ENCODE measurements at regions not wholly inside any gene's neighbourhood (a gene's known extent, or its start where the extent isn't known, plus 50 kb on each side); places are given as distances from the start of the nearest gene placed in this dataset.

DNA sequence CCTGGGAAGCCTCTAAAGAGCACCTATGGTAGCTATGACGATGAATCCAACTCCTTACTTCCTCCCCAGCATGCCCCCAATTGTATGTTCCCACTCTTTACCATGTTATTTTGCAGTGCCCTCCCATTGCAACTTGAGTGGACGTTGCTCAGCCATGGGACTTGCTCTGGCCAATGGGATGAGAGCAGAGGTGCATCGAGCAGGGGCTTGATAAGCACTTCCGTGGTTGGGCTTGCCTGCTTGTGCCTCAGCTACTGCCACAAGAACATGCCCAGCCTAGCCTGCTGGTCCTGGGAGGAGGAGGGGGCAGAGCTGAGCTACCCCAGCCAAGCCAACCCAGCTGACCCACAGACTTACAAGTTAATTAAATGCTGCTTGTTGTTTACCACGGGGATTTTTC is 71.1 kb upstream of the CTNNBL1 start:
- TF ChIP-seq, protein P1, sequence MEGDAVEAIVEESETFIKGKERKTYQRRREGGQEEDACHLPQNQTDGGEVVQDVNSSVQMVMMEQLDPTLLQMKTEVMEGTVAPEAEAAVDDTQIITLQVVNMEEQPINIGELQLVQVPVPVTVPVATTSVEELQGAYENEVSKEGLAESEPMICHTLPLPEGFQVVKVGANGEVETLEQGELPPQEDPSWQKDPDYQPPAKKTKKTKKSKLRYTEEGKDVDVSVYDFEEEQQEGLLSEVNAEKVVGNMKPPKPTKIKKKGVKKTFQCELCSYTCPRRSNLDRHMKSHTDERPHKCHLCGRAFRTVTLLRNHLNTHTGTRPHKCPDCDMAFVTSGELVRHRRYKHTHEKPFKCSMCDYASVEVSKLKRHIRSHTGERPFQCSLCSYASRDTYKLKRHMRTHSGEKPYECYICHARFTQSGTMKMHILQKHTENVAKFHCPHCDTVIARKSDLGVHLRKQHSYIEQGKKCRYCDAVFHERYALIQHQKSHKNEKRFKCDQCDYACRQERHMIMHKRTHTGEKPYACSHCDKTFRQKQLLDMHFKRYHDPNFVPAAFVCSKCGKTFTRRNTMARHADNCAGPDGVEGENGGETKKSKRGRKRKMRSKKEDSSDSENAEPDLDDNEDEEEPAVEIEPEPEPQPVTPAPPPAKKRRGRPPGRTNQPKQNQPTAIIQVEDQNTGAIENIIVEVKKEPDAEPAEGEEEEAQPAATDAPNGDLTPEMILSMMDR (IDR thresholded peaks at IDR 0.05): no peak
- TF ChIP-seq ZFX (IDR thresholded peaks at IDR 0.05; ENCODE audit: borderline replicate concordance): no peak
